NT2/D1 (cell line): ENCODE measurements at regions not wholly inside any gene's neighbourhood (a gene's known extent, or its start where the extent isn't known, plus 50 kb on each side); places are given as distances from the start of the nearest gene placed in this dataset.

ENCODE experiments used
- SUZ12 ChIP-seq: IDR thresholded peaks from 2 replicates; pipeline ENCODE4 v1.6.1; 2011; ENCODE audit not compliant: insufficient read length, insufficient read depth; ENCODE audit errors: extremely low read depth
- YY1 ChIP-seq: IDR thresholded peaks from 2 replicates; pipeline ENCODE4 v1.6.1; 2011; ENCODE audit not compliant: insufficient read length, insufficient read depth
- ZNF274 ChIP-seq: IDR thresholded peaks from 2 replicates; pipeline ENCODE4 v1.6.1; 2011; ENCODE audit warnings: mild to moderate bottlenecking, low read depth, low read length

DNA sequence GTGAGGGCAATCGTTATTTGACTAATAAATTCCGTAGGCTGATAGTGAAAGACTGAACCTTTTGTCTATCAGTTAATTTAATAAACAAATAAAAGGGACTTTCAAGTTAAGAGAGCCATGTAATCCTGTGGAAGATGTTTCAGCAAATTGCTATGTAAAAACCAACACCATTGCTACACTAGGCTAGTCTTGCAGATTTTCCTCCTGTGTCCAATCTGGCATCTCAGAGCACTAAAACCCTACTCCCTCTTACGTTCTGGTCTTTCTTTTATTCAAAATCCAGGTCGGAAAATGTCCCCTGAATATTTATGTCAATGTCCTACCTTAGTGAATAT, 478.8 kb upstream of the TNC start:
- no peak for TF ChIP-seq YY1
- TF ChIP-seq ZNF274 = no peak
- no peak for TF ChIP-seq SUZ12
